GM19193 (cell line): ENCODE measurements at regions not wholly inside any gene's neighbourhood (a gene's known extent, or its start where the extent isn't known, plus 50 kb on each side); places are given as distances from the start of the nearest gene placed in this dataset.

Source experiments
- POLR2A ChIP-seq: IDR thresholded peaks from 4 replicates; pipeline ENCODE4 v1.6.1; 2011; ENCODE audit not compliant: insufficient read depth, insufficient read length; ENCODE audit errors: extremely low read depth

DNA sequence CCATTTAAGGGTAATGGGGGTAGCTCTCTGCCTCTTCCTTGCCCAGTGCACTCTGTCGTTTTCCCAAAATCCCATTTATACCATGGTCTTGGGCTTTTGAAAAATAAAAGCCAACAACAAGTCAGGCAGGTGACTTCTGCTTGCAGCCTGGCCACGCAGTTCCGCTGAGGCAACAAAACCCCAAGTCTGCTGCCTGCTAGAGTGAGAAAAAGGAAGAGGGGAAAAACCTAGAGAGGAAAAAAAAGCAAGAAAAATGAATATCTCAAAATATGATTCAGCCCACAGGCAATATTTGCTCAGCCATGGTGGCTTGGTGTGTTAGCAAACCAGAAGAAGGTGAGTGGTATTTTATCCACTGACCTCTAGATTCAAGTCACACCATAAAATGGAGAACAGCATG lies 148.2 kb upstream of the FSTL4 start:
- TF ChIP-seq POLR2A, result no peak

- TF ChIP-seq POLR2A, result no peak
Measured at GRCh38 chr5:133758641-133759040, 146.3 kb upstream of the FSTL4 start.

DNA sequence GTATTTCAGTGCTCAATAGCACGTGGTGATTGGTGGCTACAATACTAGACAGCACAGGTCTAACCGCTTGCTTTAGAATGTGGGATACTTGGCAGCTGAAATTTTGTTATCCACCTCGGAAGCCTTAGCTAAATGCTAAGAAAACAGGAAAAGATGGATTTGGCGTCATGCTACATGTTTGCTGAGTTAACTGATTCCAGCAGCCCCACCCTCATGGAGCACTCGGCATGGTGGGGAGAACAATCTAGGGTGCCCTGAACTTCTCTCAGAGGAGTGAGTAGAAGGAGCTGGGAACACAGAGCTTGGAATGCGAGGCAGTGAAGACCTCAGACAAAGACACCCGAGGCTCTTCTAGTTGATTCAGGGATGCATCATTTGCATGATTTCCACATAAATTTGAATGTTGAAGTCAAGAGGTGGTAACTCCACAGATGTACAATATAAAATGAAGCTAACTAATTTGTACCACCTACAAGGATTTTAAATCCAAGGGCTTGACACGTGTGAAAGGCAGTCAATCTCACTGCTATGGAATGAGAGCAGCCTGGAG lies 145.1 kb upstream of the FSTL4 start:
- no peak for TF ChIP-seq POLR2A

DNA sequence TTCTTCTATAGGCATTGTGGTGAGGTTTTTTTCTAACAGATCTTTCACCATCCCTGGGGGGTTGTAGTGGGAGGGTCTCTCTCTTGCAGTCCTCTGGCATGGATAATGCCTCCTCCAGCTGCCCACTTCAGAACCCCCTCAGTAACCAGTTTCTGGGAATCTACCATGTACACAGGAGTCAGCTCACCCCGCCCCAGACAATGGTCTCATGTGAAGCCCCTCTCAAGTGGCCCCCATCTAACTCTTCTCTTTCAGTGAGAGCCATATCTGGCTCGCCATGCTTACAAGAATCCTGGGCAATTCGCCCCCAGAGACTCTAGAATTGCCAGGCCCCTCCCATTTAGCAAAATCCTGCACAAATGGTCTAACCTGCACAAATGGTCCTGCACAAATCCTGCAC lies 144.4 kb upstream of the FSTL4 start:
- no peak for TF ChIP-seq POLR2A

- TF ChIP-seq POLR2A, result no peak
Measured at GRCh38 chr5:133756036-133756435, 143.7 kb upstream of the FSTL4 start.

DNA sequence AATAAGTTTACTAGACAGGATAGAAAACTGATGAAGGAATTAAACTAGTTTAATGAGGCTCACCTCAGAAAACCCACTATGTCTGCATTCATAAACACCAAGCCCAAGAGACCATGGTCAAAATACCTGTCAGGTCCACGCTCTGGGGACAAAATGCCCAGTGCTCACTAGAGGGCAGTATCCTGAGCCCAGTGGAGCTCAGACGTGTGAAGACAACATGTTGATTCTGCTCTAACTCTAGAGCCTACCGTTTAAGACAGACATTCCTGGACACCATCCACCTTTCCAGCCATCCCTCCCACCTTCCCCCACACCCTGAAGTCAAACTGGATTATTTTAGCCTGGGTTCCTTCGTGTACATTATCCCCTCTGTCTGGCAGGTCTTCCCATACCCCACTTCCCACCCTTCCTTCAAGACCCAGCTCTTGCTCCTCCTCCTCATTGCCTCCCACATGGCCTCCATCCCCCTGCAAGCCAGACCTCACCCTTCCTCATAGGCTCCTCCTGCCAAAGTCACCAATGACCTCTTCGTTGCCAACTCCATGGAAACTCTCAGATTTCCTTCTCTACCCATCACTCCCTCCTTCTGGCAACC lies 142.3 kb upstream of the FSTL4 start:
- TF ChIP-seq POLR2A, result no peak

DNA sequence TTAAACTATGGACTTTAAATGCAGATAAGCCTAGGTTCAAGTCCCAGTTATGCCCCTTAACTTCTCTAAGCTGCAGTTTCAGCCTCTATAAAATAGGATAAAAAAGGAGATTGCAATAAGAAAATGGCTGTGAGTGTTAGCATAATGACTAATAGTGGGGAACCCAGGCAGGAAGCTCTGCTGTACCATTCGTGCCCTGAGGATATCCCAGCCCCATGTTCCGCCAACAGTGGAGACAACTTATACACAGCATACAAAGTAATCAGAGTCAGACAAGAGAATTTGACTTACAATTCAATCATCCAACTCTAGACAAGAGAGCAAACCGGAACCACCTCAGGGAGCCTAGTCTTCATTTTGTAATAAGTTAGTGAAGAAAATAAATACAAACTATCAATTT lies 141.5 kb upstream of the FSTL4 start:
- no peak for TF ChIP-seq POLR2A

- no peak for TF ChIP-seq POLR2A
Measured at GRCh38 chr5:133751846-133752245, 139.5 kb upstream of the FSTL4 start.

DNA sequence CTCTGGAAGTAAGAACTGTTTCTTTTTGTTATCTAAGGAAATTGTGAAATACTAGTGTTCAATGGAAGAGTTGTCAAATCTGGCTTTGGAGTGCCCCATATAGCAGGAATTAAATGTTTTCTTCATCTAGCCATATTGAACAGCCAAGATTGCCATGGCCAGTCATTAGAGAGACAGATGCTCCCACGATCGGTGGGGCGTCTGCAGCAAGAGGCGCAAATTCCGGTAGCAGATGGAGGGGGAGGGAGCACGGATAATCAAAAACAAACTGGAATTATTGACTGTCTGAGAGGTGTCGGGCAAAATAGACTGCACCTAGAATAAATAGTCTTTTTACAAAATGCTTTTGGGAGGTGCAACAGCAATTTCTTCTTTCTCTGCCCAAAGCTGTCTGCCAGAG lies 139.1 kb upstream of the FSTL4 start:
- TF ChIP-seq POLR2A, result no peak

GRCh38 chr5:133750856-133751255 lies 138.5 kb upstream of the FSTL4 start:
- TF ChIP-seq POLR2A, result no peak

GRCh38 chr5:133750356-133750755 lies 138.0 kb upstream of the FSTL4 start:
- no peak for TF ChIP-seq POLR2A

DNA sequence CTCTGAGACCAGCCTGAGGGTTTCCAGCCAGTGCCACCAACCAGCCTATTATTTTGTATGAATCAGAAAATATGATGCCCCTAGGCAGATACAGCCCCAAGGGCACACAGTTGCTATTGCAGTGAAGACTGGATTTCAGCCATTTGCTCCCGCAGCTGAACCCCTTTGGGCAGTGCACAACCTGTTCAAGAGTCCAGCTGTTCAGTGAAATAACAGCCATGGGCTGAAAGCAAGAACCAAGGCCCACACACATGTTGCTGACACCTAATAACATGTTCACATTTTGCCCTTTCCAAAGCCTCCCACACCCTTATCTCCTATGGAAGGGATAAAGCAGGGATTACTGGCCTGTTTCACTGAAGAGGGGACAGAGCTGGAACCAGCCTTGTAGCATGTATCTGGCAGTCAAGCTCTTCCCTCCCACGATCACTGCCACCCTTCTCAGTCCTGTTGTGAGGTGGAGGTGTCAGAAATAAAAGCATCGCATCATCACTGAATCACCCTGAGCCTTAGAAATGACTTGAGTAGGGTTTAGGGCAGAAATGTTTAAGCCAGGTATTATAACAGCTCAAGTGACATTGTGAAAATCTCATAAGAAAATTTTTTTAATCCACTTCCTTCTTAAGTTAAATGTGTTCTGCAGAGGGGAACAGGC lies 137.1 kb upstream of the FSTL4 start:
- no peak for TF ChIP-seq POLR2A

DNA sequence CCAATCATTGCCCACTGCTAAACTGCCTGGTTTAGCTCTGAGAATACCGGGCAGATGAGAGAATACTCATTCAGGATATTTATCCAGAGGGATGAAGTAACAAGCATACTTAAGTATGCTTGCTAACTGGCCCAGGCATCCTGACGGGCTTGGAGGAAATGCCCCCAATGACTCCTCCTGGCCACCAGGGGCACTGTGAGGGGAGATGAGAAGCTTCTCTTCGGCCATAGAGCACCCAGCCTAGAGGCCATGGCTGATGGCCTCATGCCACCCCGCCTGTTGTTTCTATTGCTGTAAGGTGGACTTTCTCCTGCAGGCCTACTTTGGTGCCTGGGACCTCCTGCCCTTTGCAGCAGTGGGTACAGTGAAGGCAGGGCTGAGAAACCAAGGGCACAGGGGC lies 134.5 kb upstream of the FSTL4 start:
- no peak for TF ChIP-seq POLR2A

- TF ChIP-seq POLR2A, result no peak
Measured at GRCh38 chr5:133744960-133745308, 132.6 kb upstream of the FSTL4 start.

DNA sequence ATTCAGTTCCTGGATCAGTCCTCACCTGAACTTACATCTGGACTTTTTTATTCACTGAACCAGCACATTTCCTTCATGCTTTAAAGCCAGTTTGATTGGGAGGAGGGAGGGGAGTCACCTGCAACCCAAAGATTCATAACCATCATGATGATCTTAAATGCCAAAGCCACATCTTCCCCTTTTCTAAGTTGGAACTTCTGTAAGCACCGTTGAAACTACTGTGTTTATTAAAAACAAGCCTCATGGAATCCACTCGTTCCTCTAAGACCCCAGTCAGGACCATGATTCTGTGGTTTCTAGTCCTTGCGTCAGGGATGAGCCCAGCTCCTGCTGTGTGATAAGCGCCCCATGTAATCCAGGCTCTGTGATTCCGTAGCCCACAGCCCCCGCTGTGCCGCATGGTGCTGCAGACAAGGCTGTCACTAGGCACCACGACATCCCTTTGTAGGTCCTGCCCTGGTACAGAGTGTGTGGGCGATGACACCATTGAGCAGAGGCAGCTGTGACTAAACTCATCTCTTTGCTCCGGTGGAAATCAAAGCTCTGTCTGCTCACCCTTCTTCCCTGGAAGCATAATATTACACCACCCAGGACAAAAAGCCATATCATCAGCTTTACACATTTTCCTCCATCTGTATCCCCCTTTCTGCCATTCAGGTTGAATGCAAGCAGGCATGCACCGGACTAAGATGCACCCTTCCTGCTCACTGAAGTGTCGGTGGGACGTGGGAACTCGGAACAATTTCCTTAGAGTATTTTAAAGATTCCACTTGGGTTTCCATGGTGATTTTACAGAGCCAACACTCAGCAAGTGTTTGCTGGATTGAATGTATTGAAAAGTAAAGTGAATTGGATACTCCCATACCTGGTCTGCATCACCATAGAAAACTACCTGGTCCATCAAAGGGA lies 132.0 kb upstream of the FSTL4 start:
- TF ChIP-seq POLR2A, result no peak
